CD4-positive, alpha-beta T cell (primary cell): ENCODE measurements at regions not wholly inside any gene's neighbourhood (a gene's known extent, or its start where the extent isn't known, plus 50 kb on each side); places are given as distances from the start of the nearest gene placed in this dataset.

ENCODE experiments used
- ATAC-seq: fragments of 200-7000 bp; cut with Tn5 transposase; one replicate; pipeline ENCODE4 v1.10.0; 2022; ENCODE audit warnings: mild to moderate bottlenecking; ENCODE audit not compliant: poor library complexity
- CTCF ChIA-PET: fragments of 350-600 bp; sonication (Branson Sonifier 250); formaldehyde crosslinking; loops from one replicate; lab custom pipeline; 2021; ENCODE audit warnings: antibody characterized with exemption, inconsistent platforms; lab: Charles Lee
- POLR2A ChIA-PET: fragments of 350-600 bp; sonication (Branson Sonifier 250); formaldehyde crosslinking; loops from one replicate; lab custom pipeline; 2021; ENCODE audit warnings: antibody characterized with exemption, inconsistent platforms; lab: Charles Lee
- DNase-seq, 14 experiments: peaks; one replicate each; pipeline ENCODE4 v3.0.0-alpha.2; 2013 to 2020; ENCODE audit warnings: mixed read lengths in 2 of 14
- H3K27ac ChIP-seq, 2 donors: one replicate each; pipeline versions ENCODE4 v1.5.1 to v1.7.0; 2013; ENCODE audit warnings: low read length in 2 of 2, low read depth in 1 of 2, mild to moderate bottlenecking in 1 of 2
- H3K27me3 ChIP-seq, 2 experiments: 1 replicate in 1 of 2; 2 replicates in 1 of 2; pipeline versions ENCODE4 v1.6.1 to v1.7.0; 2013; ENCODE audit warnings: low read length in 2 of 2, control low read depth in 1 of 2, mild to moderate bottlenecking in 1 of 2, moderate library complexity in 1 of 2; ENCODE audit not compliant: insufficient read depth in 2 of 2, control insufficient read depth in 1 of 2
- H3K36me3 ChIP-seq: one replicate; pipeline ENCODE4 v1.6.1; 2013; ENCODE audit warnings: low read length, control low read depth; ENCODE audit not compliant: insufficient read depth
- H3K4me1 ChIP-seq: one replicate; pipeline ENCODE4 v1.6.1; 2013; ENCODE audit warnings: low read length, control low read depth; ENCODE audit not compliant: insufficient read depth
- H3K4me3 ChIP-seq: one replicate; pipeline ENCODE4 v1.5.1; 2013; ENCODE audit warnings: mild to moderate bottlenecking, low read length, moderate library complexity
- H3K9me3 ChIP-seq, 2 experiments: 1 replicate in 1 of 2; 2 replicates in 1 of 2; pipeline versions ENCODE4 v1.6.1 to v1.7.0; 2013; ENCODE audit warnings: low read length in 2 of 2, mild to moderate bottlenecking in 2 of 2, control low read depth in 1 of 2, moderate library complexity in 1 of 2; ENCODE audit not compliant: control insufficient read depth in 1 of 2, insufficient read depth in 1 of 2
- H3K27ac Mint-ChIP-seq: one replicate; pipeline ENCODE4 v1.8.0; 2020; ENCODE audit warnings: mixed read lengths
- H3K27me3 Mint-ChIP-seq: one replicate; pipeline ENCODE4 v1.8.0; 2021; ENCODE audit warnings: mixed read lengths
- H3K36me3 Mint-ChIP-seq: one replicate; pipeline ENCODE4 v1.8.0; 2021; ENCODE audit warnings: low read depth, mixed read lengths
- H3K4me1 Mint-ChIP-seq: one replicate; pipeline ENCODE4 v1.8.0; 2021; ENCODE audit warnings: low read depth, mixed read lengths
- H3K4me3 Mint-ChIP-seq: one replicate; pipeline ENCODE4 v1.8.0; 2020; ENCODE audit warnings: mild to moderate bottlenecking, mixed read lengths
- H3K9me3 Mint-ChIP-seq: one replicate; pipeline ENCODE4 v1.8.0; 2020; ENCODE audit warnings: mixed read lengths
- CTCF ChIP-seq: fragments of 200-600 bp; IDR thresholded peaks from one replicate; pipeline ENCODE4 v1.8.0; 2022; ENCODE audit warnings: antibody characterized with exemption, mild to moderate bottlenecking
- intact Hi-C, 2 experiments: fragments of 100-400 bp; cut with DNase I in 1 of 2; cut with micrococcal nuclease in 1 of 2; formaldehyde crosslinking; loops; one replicate each; pipeline versions ENCODE4 v1.15.1 to v1.9.0; 2023 to 2025; cut with DNase I, micrococcal nuclease

GRCh38 chr16:11408216-11408615 is 63.0 kb downstream of the RMI2 start:
- Mint-ChIP-seq H3K9me3 (no peaks in the 10 kb centered on the region), H3K27me3 (no peaks in the 10 kb centered on the region), H3K4me3 (no peak overlapping the region), H3K36me3 (no peaks in the 10 kb centered on the region), H3K27ac (no peak overlapping the region), H3K4me1 (no peaks in the 10 kb centered on the region)
- H3K27me3 ChIP-seq: no peaks in the 10 kb centered on the region
- CTCF ChIA-PET: interaction anchor here (0.8 to 1.5 kb wide), 5 partner anchors 12 to 311 kb away, joined by 3 to 4 read pairs (median 3); no protein-coding TSS in a partner anchor
- H3K4me1 ChIP-seq: no peaks in the 10 kb centered on the region
- no peaks in the 10 kb centered on the region for H3K36me3 ChIP-seq
- no peak overlapping the region for H3K27ac ChIP-seq
- no peaks in the 10 kb centered on the region for H3K9me3 ChIP-seq
- no peak overlapping the region for H3K4me3 ChIP-seq
- ATAC-seq (no peak), DNase-seq (no peak)
- intact Hi-C loops: loop anchor here (2.0 to 10.0 kb wide), 4 partner anchors 124 to 659 kb away; no protein-coding TSS in a partner anchor
- POLR2A ChIA-PET: interaction anchor here (0.6 kb wide), 1 partner anchor 234 kb away, joined by 3 read pairs; no protein-coding TSS in a partner anchor
- TF ChIP-seq CTCF: no peak

DNA sequence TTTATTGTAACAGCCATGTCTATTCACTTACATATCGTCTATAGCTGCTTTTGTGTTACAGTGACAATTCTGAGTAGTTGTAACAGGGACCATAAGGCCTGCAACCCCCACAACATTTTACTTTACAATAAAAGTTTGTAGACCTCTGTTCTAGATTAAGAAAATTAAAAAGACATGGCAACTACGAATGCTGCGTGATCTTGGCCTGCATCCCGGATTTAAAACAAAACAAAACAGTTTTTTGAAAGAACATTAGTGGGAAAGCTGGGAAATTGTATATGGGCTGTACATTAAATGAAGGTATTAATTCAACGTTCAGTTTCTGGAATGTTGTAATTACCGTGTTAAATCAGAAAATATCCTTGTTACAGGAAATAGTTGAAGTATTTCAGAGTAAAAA is 64.1 kb downstream of the RMI2 start:
- DNase-seq (no peak), ATAC-seq (no peak)
- Histone ChIP-seq H3K36me3 (no peaks in the 10 kb centered on the region), H3K27me3 (no peaks in the 10 kb centered on the region), H3K4me3 (no peak overlapping the region), H3K4me1 (no peaks in the 10 kb centered on the region), H3K27ac (no peak overlapping the region), H3K9me3 (no peaks in the 10 kb centered on the region)
- Mint-ChIP-seq H3K27me3 (no peaks in the 10 kb centered on the region), H3K27ac (no peak overlapping the region), H3K9me3 (no peaks in the 10 kb centered on the region), H3K4me1 (no peaks in the 10 kb centered on the region), H3K36me3 (no peaks in the 10 kb centered on the region), H3K4me3 (no peak overlapping the region)
- ChIA-PET POLR2A (no interaction called here), CTCF (no interaction called here)
- intact Hi-C loops: loop anchor here (2.0 to 10.0 kb wide), 4 partner anchors 123 to 657 kb away; no protein-coding TSS in a partner anchor
- TF ChIP-seq CTCF: no peak

- Histone ChIP-seq H3K36me3 (no peaks in the 10 kb centered on the region), H3K4me3 (no peak overlapping the region), H3K27ac (no peak overlapping the region), H3K4me1 (no peaks in the 10 kb centered on the region), H3K9me3 (no peaks in the 10 kb centered on the region), H3K27me3 (no peaks in the 10 kb centered on the region)
- CTCF ChIA-PET: no interaction called here
- DNase-seq (peak in 3 of 14 experiments; percentile 9 to 54 (median 41)), ATAC-seq (no peak)
- Mint-ChIP-seq H3K9me3 (no peaks in the 10 kb centered on the region), H3K4me1 (no peaks in the 10 kb centered on the region), H3K27ac (no peak overlapping the region), H3K36me3 (no peaks in the 10 kb centered on the region), H3K27me3 (no peaks in the 10 kb centered on the region), H3K4me3 (no peak overlapping the region)
- POLR2A ChIA-PET: no interaction called here
- no peak for TF ChIP-seq CTCF
- intact Hi-C loops: no loop called here
Measured at GRCh38 chr16:11410376-11411058, 65.3 kb downstream of the RMI2 start.
